ENCODE measurements at regions not wholly inside any gene's neighbourhood (a gene's known extent, or its start where the extent isn't known, plus 50 kb on each side); places are given as distances from the start of the nearest gene placed in this dataset. TPM values are rescaled to one million over a fixed set of nuclear protein-coding genes. Genes with fewer than 3 reads are reported as not detected.
A peak's percentile ranks its signal among the peaks of the same experiment; 100 is the strongest.
"Not testable (repeated sequence)": the region's sequence is repeated elsewhere in the genome, so short reads cannot be mapped to it uniquely, and the experiment has no call there.

DNA sequence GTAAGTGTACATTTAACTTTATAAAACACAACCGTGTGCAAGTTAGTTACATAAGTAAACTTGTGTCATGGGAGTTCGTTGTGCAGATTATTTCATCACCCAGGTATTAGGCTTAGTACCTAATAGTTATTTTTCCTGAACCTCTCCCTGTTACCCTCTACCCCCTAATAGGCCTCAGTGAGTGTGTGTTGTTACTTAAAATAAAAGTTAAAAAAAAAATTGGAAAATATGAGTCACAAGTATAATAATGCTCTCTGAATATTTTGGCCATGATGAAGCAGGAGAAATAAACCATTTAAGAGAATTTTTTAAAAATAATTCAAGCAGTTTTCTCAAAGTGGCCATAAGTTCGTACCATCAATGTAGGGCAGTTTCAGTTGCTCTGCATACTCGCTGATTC lies 105.1 kb upstream of the GRID2 start:
- FAIRE-seq (no peak), DNase-seq (ENCODE audit: low spot score in 2 of 2) (no peak)

DNA sequence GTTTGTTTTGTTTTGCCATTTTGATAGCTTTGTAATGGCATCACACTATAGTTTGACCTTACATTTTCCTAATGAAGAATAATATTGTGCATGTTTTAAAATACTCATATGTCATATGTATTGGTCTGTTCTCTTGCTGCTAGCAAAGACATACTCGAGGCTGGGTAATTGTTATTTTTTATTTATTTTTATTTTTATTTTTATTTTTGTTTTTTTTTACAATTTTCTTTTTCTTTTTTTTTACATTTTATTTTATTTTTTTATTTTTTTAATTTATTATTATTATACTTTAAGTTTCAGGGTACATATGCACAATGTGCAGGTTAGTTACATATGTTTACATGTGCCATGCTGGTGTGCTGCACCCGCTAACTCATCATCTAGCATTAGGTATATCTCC lies 104.6 kb upstream of the GRID2 start:
- peak; percentile 96 for FAIRE-seq
- DNase-seq (ENCODE audit: low spot score in 2 of 2), result no peak

DNA sequence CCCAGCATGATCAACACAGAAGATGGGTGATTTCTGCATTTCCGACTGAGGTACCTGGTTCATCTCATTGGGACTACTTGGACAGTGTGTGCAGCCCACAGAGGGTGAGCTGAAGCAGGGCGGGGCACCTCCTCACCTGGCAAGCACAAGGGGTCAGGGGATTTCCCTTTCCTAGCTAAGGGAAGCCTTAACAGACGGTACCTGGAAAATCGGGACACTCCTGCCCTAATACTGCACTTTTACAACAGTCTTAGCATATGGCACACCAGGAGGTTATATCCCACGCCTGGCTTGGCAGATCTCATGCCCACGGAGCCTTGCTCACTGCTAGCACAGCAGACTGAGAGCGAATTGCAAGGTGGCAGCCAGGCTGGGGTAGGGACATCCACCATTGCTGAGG lies 92.9 kb upstream of the GRID2 start:
- DNase-seq (ENCODE audit: low spot score in 2 of 2), result no peak
- FAIRE-seq, result no peak

GRCh38 chr4:92215476-92215875 lies 88.3 kb upstream of the GRID2 start:
- no peak for DNase-seq (ENCODE audit: low spot score in 2 of 2)

GRCh38 chr4:92231511-92231910 lies 72.3 kb upstream of the GRID2 start:
- no peak for FAIRE-seq

More at GRCh38 chr4:92215476-92215875, 88.3 kb upstream of the GRID2 start:
- FAIRE-seq, result no peak

GRCh38 chr4:92232566-92232965 lies 71.2 kb upstream of the GRID2 start:
- no peak for FAIRE-seq
- no peak for DNase-seq (ENCODE audit: low spot score in 2 of 2)

More at GRCh38 chr4:92231511-92231910, 72.3 kb upstream of the GRID2 start:
- no peak for DNase-seq (ENCODE audit: low spot score in 2 of 2)

- DNase-seq (ENCODE audit: low spot score in 2 of 2) (no peak), FAIRE-seq (no peak)
Observed at GRCh38 chr4:92234393-92235176, 69.2 kb upstream of the GRID2 start.

- FAIRE-seq (no peak), DNase-seq (ENCODE audit: low spot score in 2 of 2) (no peak)
Observed at GRCh38 chr4:92235731-92236130, 68.0 kb upstream of the GRID2 start.

DNA sequence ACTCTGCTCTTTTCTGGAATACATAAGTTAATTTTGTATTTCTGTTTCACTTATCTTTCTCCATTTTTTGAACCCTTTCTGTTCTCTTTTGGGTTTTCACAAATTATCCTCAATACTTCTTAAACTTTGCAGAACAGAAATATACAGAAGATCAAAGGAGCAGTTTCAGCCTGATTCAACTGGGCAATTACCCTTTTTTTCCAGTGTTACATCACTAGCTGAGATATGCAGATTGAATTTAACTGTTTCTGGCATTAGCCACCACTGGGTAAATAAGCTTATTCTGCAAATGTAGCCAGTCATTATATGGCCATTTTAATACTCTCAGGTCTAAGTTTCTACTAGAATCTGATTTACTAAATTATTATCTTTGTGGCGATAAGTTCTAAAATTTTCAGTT lies 66.9 kb upstream of the GRID2 start:
- DNase-seq (ENCODE audit: low spot score in 2 of 2) (no peak), FAIRE-seq (no peak)

GRCh38 chr4:92237559-92237958 lies 66.2 kb upstream of the GRID2 start:
- DNase-seq (ENCODE audit: low spot score in 2 of 2) (no peak), FAIRE-seq (no peak)

- FAIRE-seq, result no peak
- no peak for DNase-seq (ENCODE audit: low spot score in 2 of 2)
Observed at GRCh38 chr4:92241094-92241493, 62.7 kb upstream of the GRID2 start.

DNA sequence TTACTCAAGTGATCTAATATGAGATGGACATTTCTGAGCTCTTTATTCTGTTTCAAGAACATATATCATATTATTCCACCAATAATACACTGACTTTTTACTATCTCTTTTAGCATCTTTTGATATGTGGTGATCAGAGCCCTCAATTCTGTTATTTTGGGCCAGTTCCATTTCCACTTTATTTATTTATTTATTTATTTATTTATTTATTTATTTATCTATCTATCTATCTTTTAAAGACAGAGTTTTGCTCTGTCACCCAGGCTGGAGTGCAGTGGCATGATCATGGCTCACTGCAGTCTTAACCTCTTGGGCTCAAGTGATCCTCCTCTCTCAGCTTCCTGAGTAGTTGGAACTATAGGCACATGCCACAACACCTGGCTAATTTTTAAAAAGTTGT lies 57.4 kb upstream of the GRID2 start:
- FAIRE-seq (no peak), DNase-seq (ENCODE audit: low spot score in 2 of 2) (no peak)

DNA sequence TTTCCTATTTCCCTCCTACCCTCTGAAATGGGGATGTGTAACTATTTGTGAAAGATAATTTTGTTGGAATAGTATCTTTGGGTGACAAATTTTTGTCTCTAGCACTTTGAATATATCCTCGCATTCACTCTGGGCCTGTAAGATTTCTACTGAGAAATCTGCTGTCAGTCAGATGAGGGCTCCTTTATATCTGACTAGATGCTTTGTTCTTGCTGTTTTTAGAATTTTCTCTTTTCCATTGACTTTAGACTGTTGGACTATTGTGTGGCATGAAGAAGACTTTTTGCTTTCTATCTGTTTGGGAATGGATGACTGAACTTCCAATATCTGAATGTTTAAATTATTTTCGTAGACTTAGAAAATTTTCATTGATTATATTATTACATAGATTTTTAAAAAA lies 54.2 kb upstream of the GRID2 start:
- DNase-seq (ENCODE audit: low spot score in 2 of 2), result no peak
- FAIRE-seq, result peak; percentile 90

DNA sequence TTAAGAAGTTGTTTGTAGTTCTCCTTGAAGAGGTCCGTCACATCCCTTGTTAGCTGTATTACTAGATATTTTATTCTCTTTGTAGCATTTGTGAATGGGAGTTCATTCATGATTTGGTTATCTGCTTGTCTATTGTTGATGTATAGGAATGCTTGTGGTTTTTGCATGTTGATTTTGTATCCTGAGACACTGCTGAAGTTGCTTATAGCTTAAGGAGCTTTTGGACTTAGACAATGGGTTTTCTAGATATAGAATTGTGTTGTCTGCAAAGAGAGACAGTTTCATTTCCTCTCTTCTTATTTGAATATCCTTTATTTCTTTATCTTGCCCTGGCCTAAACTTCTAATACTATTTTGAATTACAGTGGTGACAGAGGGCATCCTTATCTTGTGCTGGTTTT lies 52.1 kb upstream of the GRID2 start:
- no peak for FAIRE-seq

DNA sequence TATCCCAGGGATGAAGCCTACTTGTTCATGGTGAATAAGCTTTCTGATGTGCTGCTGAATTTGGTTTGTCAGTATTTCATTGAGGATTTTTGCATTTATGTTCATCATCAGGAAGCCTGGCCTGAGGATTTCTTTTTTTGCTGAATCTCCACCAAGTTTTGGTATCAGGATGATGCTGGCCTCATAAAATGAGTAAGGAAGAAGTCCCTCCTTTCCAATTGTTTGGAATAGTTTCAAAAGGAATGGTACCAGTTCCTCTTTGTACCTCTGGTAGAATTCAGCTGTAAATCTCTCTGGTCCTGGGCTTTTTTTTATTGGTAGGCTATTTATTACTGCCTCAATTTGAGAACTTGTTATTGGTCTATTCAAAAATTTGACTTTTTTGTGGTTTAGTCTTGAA lies 51.4 kb upstream of the GRID2 start:
- not testable (repeated sequence) for FAIRE-seq; DNase-seq (ENCODE audit: low spot score in 2 of 2)

More for the DNA sequence above, 52.1 kb upstream of the GRID2 start:
- no peak for DNase-seq (ENCODE audit: low spot score in 2 of 2)

GRCh38 chr4:92252846-92253245 lies 50.9 kb upstream of the GRID2 start:
- FAIRE-seq, result no peak
- DNase-seq (ENCODE audit: low spot score in 2 of 2), result no peak

GRCh38 chr4:92253550-92253949 lies 50.2 kb upstream of the GRID2 start:
- FAIRE-seq (no peak), DNase-seq (ENCODE audit: low spot score in 2 of 2) (no peak)

Small RNAs in the stretch of these regions (small RNA-seq; reads per million reads assigned to genes)
- gene KRT19P6, result not detected

All from frontal cortex (tissue), 4 donors.